ENCODE measurements at regions not wholly inside any gene's neighbourhood (a gene's known extent, or its start where the extent isn't known, plus 50 kb on each side); places are given as distances from the start of the nearest gene placed in this dataset.
"Not testable (repeated sequence)": the region's sequence is repeated elsewhere in the genome, so short reads cannot be mapped to it uniquely, and the experiment has no call there.

GRCh38 chr19:22502766-22503165, 80.6 kb upstream of the ZNF98 start:
- POLR2A ChIA-PET, result no interaction called here

GRCh38 chr19:22498831-22499430, 76.8 kb upstream of the ZNF98 start:
- H3K4me1 Mint-ChIP-seq; DNase-seq; H3K27me3 Mint-ChIP-seq; POLR2A ChIA-PET; H3K4me3 Mint-ChIP-seq; CTCF ChIA-PET; H3K27ac Mint-ChIP-seq; H3K36me3 Mint-ChIP-seq (ENCODE audit: low read depth): not testable (repeated sequence)
- H3K9me3 Mint-ChIP-seq, result peaks cover 52% of the 10 kb centered on the region

More at GRCh38 chr19:22502766-22503165, 80.6 kb upstream of the ZNF98 start:
- Mint-ChIP-seq H3K27ac (no peak overlapping the region), H3K36me3 (ENCODE audit: low read depth) (no peaks in the 10 kb centered on the region), H3K27me3 (no peaks in the 10 kb centered on the region), H3K4me3 (no peak overlapping the region), H3K9me3 (peaks cover 48% of the 10 kb centered on the region), H3K4me1 (no peaks in the 10 kb centered on the region)
- CTCF ChIA-PET, result no interaction called here
- DNase-seq, result no peak

GRCh38 chr19:22491746-22492145, 69.6 kb upstream of the ZNF98 start:
- H3K36me3 Mint-ChIP-seq (ENCODE audit: low read depth), result no peaks in the 10 kb centered on the region
- peaks cover 49% of the 10 kb centered on the region for H3K9me3 Mint-ChIP-seq
- no peaks in the 10 kb centered on the region for H3K27me3 Mint-ChIP-seq
- H3K4me3 Mint-ChIP-seq, result no peak overlapping the region
- DNase-seq, result no peak
- no peak overlapping the region for H3K27ac Mint-ChIP-seq
- CTCF ChIA-PET, result no interaction called here
- no peaks in the 10 kb centered on the region for H3K4me1 Mint-ChIP-seq
- POLR2A ChIA-PET, result no interaction called here

GRCh38 chr19:22483514-22483913, 61.4 kb upstream of the ZNF98 start:
- H3K4me3 Mint-ChIP-seq; CTCF ChIA-PET; H3K27me3 Mint-ChIP-seq; POLR2A ChIA-PET; H3K4me1 Mint-ChIP-seq; H3K27ac Mint-ChIP-seq; H3K36me3 Mint-ChIP-seq (ENCODE audit: low read depth); DNase-seq: not testable (repeated sequence)
- H3K9me3 Mint-ChIP-seq, result peaks cover 47% of the 10 kb centered on the region

GRCh38 chr19:22472180-22472637, 50.1 kb upstream of the ZNF98 start:
- Mint-ChIP-seq H3K4me1 (no peaks in the 10 kb centered on the region), H3K4me3 (no peak overlapping the region), H3K9me3 (peaks cover 51% of the 10 kb centered on the region), H3K27ac (no peak overlapping the region), H3K27me3 (no peaks in the 10 kb centered on the region), H3K36me3 (ENCODE audit: low read depth) (peaks cover 11% of the 10 kb centered on the region)
- CTCF ChIA-PET, result no interaction called here
- POLR2A ChIA-PET, result no interaction called here
- DNase-seq, result no peak
